ENCODE measurements at regions not wholly inside any gene's neighbourhood (a gene's known extent, or its start where the extent isn't known, plus 50 kb on each side); places are given as distances from the start of the nearest gene placed in this dataset.

- CTCF ChIA-PET: no interaction called here
- H3K9me3 ChIP-seq: no peaks in the 10 kb centered on the region
- H3K4me3 ChIP-seq (ENCODE audit: low read depth in 2 of 2, low read length in 1 of 2): no peak overlapping the region
- H3K27me3 ChIP-seq (ENCODE audit: insufficient read depth): no peaks in the 10 kb centered on the region
- no peaks in the 10 kb centered on the region for H3F3A ChIP-seq (replicated peaks; ENCODE audit: insufficient read depth)
- DNase-seq: no peak
- H2AFZ ChIP-seq (ENCODE audit: low read depth): no peak overlapping the region
- H3K4me1 ChIP-seq (ENCODE audit: control insufficient read depth in 1 of 2, insufficient read depth in 2 of 2, low read depth in 1 of 2, low read length in 1 of 2): no peaks in the 10 kb centered on the region
- POLR2A ChIA-PET: no interaction called here
- H3K79me2 ChIP-seq (ENCODE audit: insufficient read depth): no peaks in the 10 kb centered on the region
- H4K20me1 ChIP-seq (ENCODE audit: insufficient read depth): no peaks in the 10 kb centered on the region
- H3K4me2 ChIP-seq: no peak overlapping the region
- no peaks in the 10 kb centered on the region for H3K36me3 ChIP-seq (replicated peaks in 1 of 2; ENCODE audit: control insufficient read depth in 1 of 2, insufficient read depth in 2 of 2, low read length in 1 of 2)
- 7% methylated on average over 3 of the region's 3 CpGs for WGBS (ENCODE audit: low lambda C conversion rate)
- H3K27ac ChIP-seq (ENCODE audit: low read depth in 2 of 2, low read length in 1 of 2): no peak overlapping the region
- TF ChIP-seq MEF2A (IDR thresholded peaks at IDR 0.05; ENCODE audit: borderline replicate concordance, low read depth): no peak
- TF ChIP-seq CHD2 (IDR thresholded peaks at IDR 0.05; ENCODE audit: low read length, partially characterized antibody): no peak
- TF ChIP-seq MXI1 (IDR thresholded peaks at IDR 0.05; ENCODE audit: low read depth, low read length): no peak
- TF ChIP-seq EP300 (IDR thresholded peaks at IDR 0.05; ENCODE audit: borderline replicate concordance in 1 of 2, low read depth in 1 of 2, low read length in 1 of 2): no peak
- TF ChIP-seq GABPA (IDR thresholded peaks at IDR 0.05; ENCODE audit: low read depth): no peak
- TF ChIP-seq, protein P1, sequence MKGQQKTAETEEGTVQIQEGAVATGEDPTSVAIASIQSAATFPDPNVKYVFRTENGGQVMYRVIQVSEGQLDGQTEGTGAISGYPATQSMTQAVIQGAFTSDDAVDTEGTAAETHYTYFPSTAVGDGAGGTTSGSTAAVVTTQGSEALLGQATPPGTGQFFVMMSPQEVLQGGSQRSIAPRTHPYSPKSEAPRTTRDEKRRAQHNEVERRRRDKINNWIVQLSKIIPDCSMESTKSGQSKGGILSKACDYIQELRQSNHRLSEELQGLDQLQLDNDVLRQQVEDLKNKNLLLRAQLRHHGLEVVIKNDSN (IDR thresholded peaks at IDR 0.05; ENCODE audit: borderline replicate concordance, low read depth): no peak
- no peak for TF ChIP-seq NFIC (IDR thresholded peaks at IDR 0.05; ENCODE audit: borderline replicate concordance)
- TF ChIP-seq TAF1 (IDR thresholded peaks at IDR 0.05; ENCODE audit: borderline replicate concordance, low read depth, low read length): no peak
- no peak for TF ChIP-seq PBX3 (IDR thresholded peaks at IDR 0.05)
- no peak for TF ChIP-seq ZBTB33 (IDR thresholded peaks at IDR 0.05; ENCODE audit: borderline replicate concordance, low read depth)
- H3K9ac ChIP-seq: no peak overlapping the region
- H3K9me2 ChIP-seq: no peaks in the 10 kb centered on the region
Observed at GRCh38 chr13:52938065-52938464, 89.6 kb upstream of the PCDH8 start.

DNA sequence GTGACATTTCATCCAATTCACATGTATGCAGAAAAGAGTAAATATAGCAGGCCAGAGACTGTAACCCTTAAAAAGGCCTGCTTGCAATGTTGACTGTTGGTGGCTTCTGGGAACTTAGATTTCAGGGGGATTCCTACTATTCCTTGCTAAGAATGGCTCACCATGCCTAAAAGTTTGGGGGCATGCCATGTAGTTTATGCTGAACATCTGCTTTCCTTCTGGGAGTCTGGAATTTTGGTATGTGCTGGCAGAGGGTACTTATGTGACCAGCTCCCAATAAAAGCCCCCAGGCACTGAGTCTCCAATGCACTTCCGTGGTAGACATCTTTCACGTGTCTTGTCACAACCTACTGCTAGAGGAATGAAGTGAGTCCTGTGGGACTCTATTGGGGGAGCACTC, 88.4 kb upstream of the PCDH8 start:
- Histone ChIP-seq H3K36me3 (replicated peaks in 1 of 2; ENCODE audit: control insufficient read depth in 1 of 2, insufficient read depth in 2 of 2, low read length in 1 of 2) (no peaks in the 10 kb centered on the region), H3K27me3 (ENCODE audit: insufficient read depth) (no peaks in the 10 kb centered on the region), H4K20me1 (ENCODE audit: insufficient read depth) (no peaks in the 10 kb centered on the region), H3K79me2 (ENCODE audit: insufficient read depth) (no peaks in the 10 kb centered on the region), H3F3A (replicated peaks; ENCODE audit: insufficient read depth) (no peaks in the 10 kb centered on the region), H3K9me3 (no peaks in the 10 kb centered on the region), H2AFZ (ENCODE audit: low read depth) (no peak overlapping the region), H3K4me1 (ENCODE audit: control insufficient read depth in 1 of 2, insufficient read depth in 2 of 2, low read depth in 1 of 2, low read length in 1 of 2) (no peaks in the 10 kb centered on the region), H3K9me2 (no peaks in the 10 kb centered on the region), H3K9ac (no peak overlapping the region), H3K4me2 (no peak overlapping the region), H3K27ac (ENCODE audit: low read depth in 2 of 2, low read length in 1 of 2) (no peak overlapping the region), H3K4me3 (ENCODE audit: low read depth in 2 of 2, low read length in 1 of 2) (no peak overlapping the region)
- DNase-seq: no peak
- ChIA-PET CTCF (no interaction called here), POLR2A (no interaction called here)
- 25% methylated on average over 2 of the region's 2 CpGs for WGBS (ENCODE audit: low lambda C conversion rate)
- TF ChIP-seq TAF1 (IDR thresholded peaks at IDR 0.05; ENCODE audit: borderline replicate concordance, low read depth, low read length) (no peak), NFIC (IDR thresholded peaks at IDR 0.05; ENCODE audit: borderline replicate concordance) (no peak), MXI1 (IDR thresholded peaks at IDR 0.05; ENCODE audit: low read depth, low read length) (no peak), FOXM1 (IDR thresholded peaks at IDR 0.05; ENCODE audit: low read depth) (no peak), GATA2 (CRISPR knock-in tag; IDR thresholded peaks at IDR 0.05) (no peak), ZBTB33 (IDR thresholded peaks at IDR 0.05; ENCODE audit: borderline replicate concordance, low read depth) (no peak), CHD2 (IDR thresholded peaks at IDR 0.05; ENCODE audit: low read length, partially characterized antibody) (no peak), RFX5 (IDR thresholded peaks at IDR 0.05; ENCODE audit: low read length) (no peak), CTCF (IDR thresholded peaks at IDR 0.05) (no peak), YY1 (IDR thresholded peaks at IDR 0.05; ENCODE audit: low read depth) (no peak)
- TF ChIP-seq, protein P1 (IDR thresholded peaks at IDR 0.05; ENCODE audit: borderline replicate concordance, low read depth): no peak
